ENCODE measurements at regions not wholly inside any gene's neighbourhood (a gene's known extent, or its start where the extent isn't known, plus 50 kb on each side); places are given as distances from the start of the nearest gene placed in this dataset.

GRCh38 chr12:92289629-92290349 lies 144.1 kb upstream of the BTG1 start:
- ATAC-seq: peak; percentile 42
- DNase-seq (ENCODE audit: low spot score): no peak
- intact Hi-C loops (cut with DNase I): no loop called here

GRCh38 chr12:92288561-92288960 lies 142.9 kb upstream of the BTG1 start:
- intact Hi-C loops (cut with DNase I): no loop called here
- ATAC-seq (peak; percentile 94), DNase-seq (ENCODE audit: low spot score) (peak; percentile 74)

GRCh38 chr12:92278378-92278828 lies 132.8 kb upstream of the BTG1 start:
- ATAC-seq: peak; percentile 97
- no peak for DNase-seq (ENCODE audit: low spot score)

GRCh38 chr12:92277795-92278194 lies 132.1 kb upstream of the BTG1 start:
- ATAC-seq (no peak), DNase-seq (ENCODE audit: low spot score) (no peak)
- intact Hi-C loops (cut with DNase I): no loop called here

More at GRCh38 chr12:92278378-92278828, 132.8 kb upstream of the BTG1 start:
- intact Hi-C loops (cut with DNase I): no loop called here

- DNase-seq (ENCODE audit: low spot score) (no peak), ATAC-seq (no peak)
- intact Hi-C loops (cut with DNase I): no loop called here
Measured at GRCh38 chr12:92276276-92276675, 130.6 kb upstream of the BTG1 start.

GRCh38 chr12:92275443-92276154 lies 130.0 kb upstream of the BTG1 start:
- ATAC-seq (no peak), DNase-seq (ENCODE audit: low spot score) (no peak)
- intact Hi-C loops (cut with DNase I): no loop called here

- intact Hi-C loops (cut with DNase I): no loop called here
- DNase-seq (ENCODE audit: low spot score) (no peak), ATAC-seq (no peak)
Measured at GRCh38 chr12:92273076-92273475, 127.4 kb upstream of the BTG1 start.

GRCh38 chr12:92272061-92272964 lies 126.7 kb upstream of the BTG1 start:
- DNase-seq (ENCODE audit: low spot score) (no peak), ATAC-seq (no peak)
- intact Hi-C loops (cut with DNase I): no loop called here

- intact Hi-C loops (cut with DNase I): no loop called here
- ATAC-seq (no peak), DNase-seq (ENCODE audit: low spot score) (no peak)
Measured at GRCh38 chr12:92271341-92271740, 125.7 kb upstream of the BTG1 start.

- intact Hi-C loops (cut with DNase I): no loop called here
- ATAC-seq (no peak), DNase-seq (ENCODE audit: low spot score) (no peak)
Measured at GRCh38 chr12:92270521-92270920, 124.9 kb upstream of the BTG1 start.

GRCh38 chr12:92268946-92269345 lies 123.3 kb upstream of the BTG1 start:
- ATAC-seq: no peak
- intact Hi-C loops (cut with DNase I): no loop called here
- DNase-seq (ENCODE audit: low spot score): no peak

- no peak for ATAC-seq
Measured at GRCh38 chr12:92261692-92262091, 116.0 kb upstream of the BTG1 start.

GRCh38 chr12:92261071-92261470 lies 115.4 kb upstream of the BTG1 start:
- intact Hi-C loops (cut with DNase I): no loop called here
- no peak for ATAC-seq
- DNase-seq (ENCODE audit: low spot score): no peak

More at GRCh38 chr12:92261692-92262091, 116.0 kb upstream of the BTG1 start:
- DNase-seq (ENCODE audit: low spot score): no peak
- intact Hi-C loops (cut with DNase I): no loop called here

GRCh38 chr12:92259696-92260251 lies 114.1 kb upstream of the BTG1 start:
- intact Hi-C loops (cut with DNase I): no loop called here
- DNase-seq (ENCODE audit: low spot score): no peak
- no peak for ATAC-seq

GRCh38 chr12:92259291-92259690 lies 113.6 kb upstream of the BTG1 start:
- DNase-seq (ENCODE audit: low spot score): no peak

GRCh38 chr12:92257261-92257660 lies 111.6 kb upstream of the BTG1 start:
- ATAC-seq: no peak
- intact Hi-C loops (cut with DNase I): no loop called here
- no peak for DNase-seq (ENCODE audit: low spot score)

More at GRCh38 chr12:92259291-92259690, 113.6 kb upstream of the BTG1 start:
- intact Hi-C loops (cut with DNase I): no loop called here
- no peak for ATAC-seq

- ATAC-seq (no peak), DNase-seq (ENCODE audit: low spot score) (no peak)
- intact Hi-C loops (cut with DNase I): no loop called here
Measured at GRCh38 chr12:92255741-92256140, 110.1 kb upstream of the BTG1 start.

- DNase-seq (ENCODE audit: low spot score) (no peak), ATAC-seq (no peak)
- intact Hi-C loops (cut with DNase I): no loop called here
Measured at GRCh38 chr12:92253301-92253700, 107.7 kb upstream of the BTG1 start.

- intact Hi-C loops (cut with DNase I): no loop called here
- ATAC-seq (no peak), DNase-seq (ENCODE audit: low spot score) (no peak)
Measured at GRCh38 chr12:92248977-92249376, 103.3 kb upstream of the BTG1 start.
